Mesendoderm (in vitro differentiated cells): ENCODE measurements at regions not wholly inside any gene's neighbourhood (a gene's known extent, or its start where the extent isn't known, plus 50 kb on each side); places are given as distances from the start of the nearest gene placed in this dataset.

Experiments used
- DNase-seq: peaks from one replicate; pipeline ENCODE4 v3.0.0; 2013
- H2AK5ac ChIP-seq: 2 replicates; pipeline ENCODE4 v1.6.1; 2013; ENCODE audit warnings: low read length, inconsistent platforms
- H2BK120ac ChIP-seq: 2 replicates; pipeline ENCODE4 v1.6.1; 2013; ENCODE audit warnings: low read depth, mild to moderate bottlenecking, low read length, moderate library complexity, mixed read lengths
- H2BK15ac ChIP-seq: replicated peaks from 2 replicates; pipeline ENCODE4 v1.6.1; 2013; ENCODE audit warnings: low read depth, mild to moderate bottlenecking, moderate library complexity
- H2BK5ac ChIP-seq: 2 replicates; pipeline ENCODE4 v1.6.1; 2013; ENCODE audit warnings: low read length, inconsistent platforms
- H3K18ac ChIP-seq: 2 replicates; pipeline ENCODE4 v1.6.1; 2013; ENCODE audit warnings: mild to moderate bottlenecking, low read length, mixed read lengths
- H3K23ac ChIP-seq: one replicate; pipeline ENCODE4 v1.6.1; 2013; ENCODE audit warnings: low read length
- H3K27ac ChIP-seq: 2 replicates; pipeline ENCODE4 v1.5.1; 2013; ENCODE audit warnings: low read depth, mild to moderate bottlenecking, inconsistent platforms, low read length, moderate library complexity
- H3K27me3 ChIP-seq: 2 replicates; pipeline ENCODE4 v1.6.1; 2013; ENCODE audit warnings: low read length, control low read depth, mild to moderate bottlenecking, inconsistent platforms; ENCODE audit not compliant: insufficient read depth, poor library complexity
- H3K36me3 ChIP-seq: 2 replicates; pipeline ENCODE4 v1.6.1; 2013; ENCODE audit warnings: low read length, inconsistent platforms; ENCODE audit not compliant: control insufficient read depth, insufficient read depth
- H3K4ac ChIP-seq: one replicate; pipeline ENCODE4 v1.6.1; 2013; ENCODE audit warnings: low read depth, mild to moderate bottlenecking, low read length, moderate library complexity
- H3K4me1 ChIP-seq: 2 replicates; pipeline ENCODE4 v1.6.1; 2013; ENCODE audit warnings: low read depth, low read length, inconsistent platforms; ENCODE audit not compliant: control insufficient read depth
- H3K4me2 ChIP-seq: 2 replicates; pipeline ENCODE4 v1.6.1; 2013; ENCODE audit warnings: low read length
- H3K4me3 ChIP-seq: 2 replicates; pipeline ENCODE4 v1.5.1; 2013; ENCODE audit warnings: mild to moderate bottlenecking, low read length
- H3K56ac ChIP-seq: one replicate; pipeline ENCODE4 v1.6.1; 2013; ENCODE audit warnings: low read length
- H3K79me1 ChIP-seq: 2 replicates; pipeline ENCODE4 v1.6.1; 2013; ENCODE audit warnings: low read length, inconsistent platforms
- H3K79me2 ChIP-seq: 2 replicates; pipeline ENCODE4 v1.6.1; 2013; ENCODE audit warnings: mild to moderate bottlenecking, low read length; ENCODE audit not compliant: control insufficient read depth, insufficient read depth
- H3K9ac ChIP-seq: 2 replicates; pipeline ENCODE4 v1.6.1; 2013; ENCODE audit warnings: low read length, inconsistent platforms
- H4K5ac ChIP-seq: one replicate; pipeline ENCODE4 v1.6.1; 2013; ENCODE audit warnings: low read length
- H4K8ac ChIP-seq: one replicate; pipeline ENCODE4 v1.6.1; 2013; ENCODE audit warnings: low read depth, mild to moderate bottlenecking, control low read depth, low read length, moderate library complexity
- WGBS: extraction: QIAGEN DNeasy Blood & Tissue Kit; methylation state at CpG from one replicate; pipeline ENCODE4 v1.1.7; 2013; ENCODE audit warnings: low lambda C conversion rate, missing lambda C conversion rate; ENCODE audit not compliant: insufficient coverage; ENCODE audit errors: extremely low coverage; 5-methylcytosine and 5-hydroxymethylcytosine counted together

DNA sequence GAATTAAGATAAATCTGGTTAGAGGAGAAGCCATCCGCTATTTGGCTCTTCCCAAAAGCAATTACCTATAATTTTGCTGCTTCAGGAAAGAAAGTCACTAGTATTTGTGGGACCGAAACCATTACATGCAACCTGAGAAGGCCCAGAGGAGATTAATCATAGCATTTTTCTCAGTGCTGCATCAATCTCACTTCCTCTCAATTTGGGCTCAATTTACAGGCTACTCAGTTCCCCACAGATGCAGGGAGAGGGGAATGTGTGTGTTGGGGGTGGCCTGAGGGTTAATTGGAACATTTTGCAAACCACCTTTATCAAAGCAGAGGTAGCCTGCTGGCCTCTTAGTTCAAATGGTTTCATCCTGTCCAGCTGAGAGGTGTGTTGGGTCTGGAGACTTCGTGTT, 394.7 kb upstream of the ASIC2 start:
- H4K8ac ChIP-seq, result no peak overlapping the region
- H3K4ac ChIP-seq, result no peak overlapping the region
- no peaks in the 10 kb centered on the region for H3K4me1 ChIP-seq
- no CpG with 5 or more reads among the region's 3 CpGs for WGBS
- H3K56ac ChIP-seq, result no peak overlapping the region
- no peak overlapping the region for H3K4me3 ChIP-seq
- H3K9ac ChIP-seq, result no peak overlapping the region
- H2BK15ac ChIP-seq, result no peak overlapping the region
- no peak overlapping the region for H2BK5ac ChIP-seq
- no peak for DNase-seq
- H2BK120ac ChIP-seq, result no peak overlapping the region
- no peaks in the 10 kb centered on the region for H3K27me3 ChIP-seq
- H4K5ac ChIP-seq, result no peak overlapping the region
- H3K27ac ChIP-seq, result no peak overlapping the region
- H3K4me2 ChIP-seq, result no peak overlapping the region
- no peaks in the 10 kb centered on the region for H3K79me1 ChIP-seq
- no peaks in the 10 kb centered on the region for H3K79me2 ChIP-seq
- no peak overlapping the region for H3K23ac ChIP-seq
- no peak overlapping the region for H3K18ac ChIP-seq
- H3K36me3 ChIP-seq, result no peaks in the 10 kb centered on the region
- no peak overlapping the region for H2AK5ac ChIP-seq

DNA sequence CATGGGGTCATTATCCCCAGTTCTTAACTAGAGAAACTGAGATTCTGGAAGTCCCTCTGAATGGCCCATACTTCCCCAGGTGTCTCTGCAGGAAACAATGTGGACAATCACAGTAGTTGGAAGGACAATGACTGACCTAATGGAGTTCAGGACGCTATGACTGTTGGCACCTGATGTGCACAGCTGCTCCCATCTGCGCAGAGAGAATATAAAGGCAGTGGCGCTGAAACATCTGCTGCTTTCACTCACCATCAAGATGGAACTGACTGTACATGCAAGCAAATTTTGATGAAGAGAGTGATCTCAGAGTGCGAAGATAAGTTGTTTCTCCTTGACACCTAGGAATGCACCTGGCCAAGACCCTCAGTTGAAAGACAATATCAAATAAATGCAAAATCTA, 395.7 kb upstream of the ASIC2 start:
- no peak overlapping the region for H4K8ac ChIP-seq
- H2BK5ac ChIP-seq, result no peak overlapping the region
- H3K18ac ChIP-seq, result no peak overlapping the region
- no peak overlapping the region for H3K27ac ChIP-seq
- no peak overlapping the region for H4K5ac ChIP-seq
- no peak overlapping the region for H3K4ac ChIP-seq
- no peaks in the 10 kb centered on the region for H3K36me3 ChIP-seq
- H3K4me1 ChIP-seq, result no peaks in the 10 kb centered on the region
- H3K4me2 ChIP-seq, result no peak overlapping the region
- H3K56ac ChIP-seq, result no peak overlapping the region
- no peak overlapping the region for H3K4me3 ChIP-seq
- no peak for DNase-seq
- H2BK120ac ChIP-seq, result no peak overlapping the region
- WGBS, result no CpG with 5 or more reads among the region's 4 CpGs
- H3K79me2 ChIP-seq, result no peaks in the 10 kb centered on the region
- no peak overlapping the region for H2BK15ac ChIP-seq
- no peak overlapping the region for H3K23ac ChIP-seq
- H3K79me1 ChIP-seq, result no peaks in the 10 kb centered on the region
- H2AK5ac ChIP-seq, result no peak overlapping the region
- H3K9ac ChIP-seq, result no peak overlapping the region
- H3K27me3 ChIP-seq, result no peaks in the 10 kb centered on the region

DNA sequence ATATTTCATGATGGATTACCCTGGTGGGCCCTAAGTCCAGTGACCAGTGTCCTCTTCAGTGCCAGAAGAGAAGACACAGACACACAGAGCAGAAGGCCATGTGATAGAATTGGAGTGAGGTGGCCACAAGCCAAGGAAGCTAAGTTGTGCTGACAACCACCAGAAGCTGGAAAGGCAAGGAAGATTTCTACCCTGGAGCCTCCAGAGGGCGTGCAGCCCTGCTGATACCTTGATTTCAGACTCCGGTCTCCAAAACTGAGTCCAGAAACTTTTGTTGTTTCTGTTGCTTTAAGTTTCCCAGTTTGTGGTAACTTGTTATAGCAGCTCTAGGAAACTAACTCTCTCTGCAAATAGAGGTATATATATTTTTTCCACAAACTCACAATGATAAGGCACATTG, 396.6 kb upstream of the ASIC2 start:
- Histone ChIP-seq H3K9ac (no peak overlapping the region), H3K79me2 (no peaks in the 10 kb centered on the region), H2BK5ac (no peak overlapping the region), H3K56ac (no peak overlapping the region), H3K4me2 (no peak overlapping the region), H4K5ac (no peak overlapping the region), H2BK15ac (no peak overlapping the region), H3K18ac (no peak overlapping the region), H3K4me1 (no peaks in the 10 kb centered on the region), H3K4me3 (no peak overlapping the region), H3K23ac (no peak overlapping the region), H4K8ac (no peak overlapping the region), H3K27ac (no peak overlapping the region), H3K4ac (no peak overlapping the region), H2AK5ac (no peak overlapping the region), H3K36me3 (no peaks in the 10 kb centered on the region), H3K79me1 (no peaks in the 10 kb centered on the region), H3K27me3 (no peaks in the 10 kb centered on the region), H2BK120ac (no peak overlapping the region)
- no CpG with 5 or more reads among the region's 2 CpGs for WGBS
- DNase-seq, result no peak

DNA sequence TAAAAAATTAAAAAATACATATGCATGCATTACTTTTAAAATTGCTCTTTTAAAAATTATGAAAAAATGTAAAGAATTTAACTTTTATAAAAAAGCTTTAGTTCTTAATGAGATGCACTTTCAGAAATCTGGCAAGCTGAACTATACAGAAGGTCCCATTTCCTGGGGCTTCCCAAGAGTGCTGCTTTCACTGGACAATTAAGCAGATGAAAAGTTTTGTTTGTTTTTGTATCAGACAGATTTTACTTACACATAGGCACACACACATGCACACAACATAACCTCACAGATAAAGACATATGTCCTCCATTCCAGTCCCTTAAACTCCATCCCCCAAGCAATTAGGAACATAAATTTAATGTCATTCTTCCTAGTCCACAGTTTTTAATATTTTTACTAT, 402.3 kb upstream of the ASIC2 start:
- H3K18ac ChIP-seq, result no peak overlapping the region
- H3K4ac ChIP-seq, result no peak overlapping the region
- H2AK5ac ChIP-seq, result no peak overlapping the region
- H2BK15ac ChIP-seq, result no peak overlapping the region
- H2BK120ac ChIP-seq, result no peak overlapping the region
- H3K9ac ChIP-seq, result no peak overlapping the region
- no peaks in the 10 kb centered on the region for H3K27me3 ChIP-seq
- H3K36me3 ChIP-seq, result no peaks in the 10 kb centered on the region
- H3K4me2 ChIP-seq, result no peak overlapping the region
- no peak overlapping the region for H4K5ac ChIP-seq
- no peak for DNase-seq
- no peak overlapping the region for H2BK5ac ChIP-seq
- no peaks in the 10 kb centered on the region for H3K4me1 ChIP-seq
- no peaks in the 10 kb centered on the region for H3K79me2 ChIP-seq
- no peak overlapping the region for H3K4me3 ChIP-seq
- H3K79me1 ChIP-seq, result no peaks in the 10 kb centered on the region
- H3K23ac ChIP-seq, result no peak overlapping the region
- H3K27ac ChIP-seq, result no peak overlapping the region
- no peak overlapping the region for H3K56ac ChIP-seq
- H4K8ac ChIP-seq, result no peak overlapping the region

DNA sequence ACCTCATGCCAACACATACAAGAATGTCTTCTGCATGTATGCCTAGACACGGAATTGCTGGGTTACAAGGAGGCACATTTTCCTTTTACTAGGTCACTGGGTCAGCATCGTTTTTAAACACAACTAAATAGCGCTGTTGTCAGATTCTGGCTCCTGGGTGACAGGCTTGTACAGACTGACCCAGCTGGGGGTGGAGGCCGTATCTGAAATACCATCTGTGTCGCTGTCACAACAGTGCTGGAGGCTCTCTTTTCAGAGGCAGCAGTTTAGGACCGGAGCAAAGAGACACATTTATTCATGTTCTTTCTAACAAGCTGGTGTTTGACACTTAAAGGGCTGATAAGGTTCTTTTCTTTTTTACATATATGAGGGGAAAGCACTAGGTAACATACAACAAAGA, 403.0 kb upstream of the ASIC2 start:
- H2BK15ac ChIP-seq, result no peak overlapping the region
- H4K8ac ChIP-seq, result no peak overlapping the region
- no peak overlapping the region for H4K5ac ChIP-seq
- H3K27me3 ChIP-seq, result no peaks in the 10 kb centered on the region
- H2AK5ac ChIP-seq, result no peak overlapping the region
- DNase-seq, result no peak
- no peak overlapping the region for H2BK5ac ChIP-seq
- H3K23ac ChIP-seq, result no peak overlapping the region
- H3K36me3 ChIP-seq, result no peaks in the 10 kb centered on the region
- no peaks in the 10 kb centered on the region for H3K4me1 ChIP-seq
- no peaks in the 10 kb centered on the region for H3K79me1 ChIP-seq
- no peak overlapping the region for H3K4me2 ChIP-seq
- no peak overlapping the region for H3K27ac ChIP-seq
- H3K79me2 ChIP-seq, result no peaks in the 10 kb centered on the region
- WGBS, result no CpG with 5 or more reads among the region's 6 CpGs
- no peak overlapping the region for H3K4ac ChIP-seq
- H3K4me3 ChIP-seq, result no peak overlapping the region
- H3K9ac ChIP-seq, result no peak overlapping the region
- no peak overlapping the region for H3K18ac ChIP-seq
- H2BK120ac ChIP-seq, result no peak overlapping the region
- H3K56ac ChIP-seq, result no peak overlapping the region

DNA sequence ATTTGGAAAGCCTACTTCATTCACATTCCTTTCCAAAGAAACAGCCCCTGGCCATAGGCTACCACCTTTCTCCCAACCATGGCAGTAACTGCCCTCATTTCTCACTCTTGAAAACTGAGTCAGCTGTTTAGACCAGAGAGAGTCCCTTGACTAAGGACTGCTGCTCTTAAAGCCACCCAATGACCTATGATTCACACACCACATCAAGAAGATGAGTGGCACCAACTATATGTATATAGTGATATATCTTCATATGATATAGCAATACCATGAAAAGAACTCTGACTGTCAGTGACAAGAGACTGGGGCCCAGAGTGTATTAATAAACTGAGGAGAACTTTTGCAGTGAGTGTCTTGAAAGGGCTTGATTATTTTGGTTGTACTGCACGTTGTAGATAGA, 404.5 kb upstream of the ASIC2 start:
- no peak overlapping the region for H3K23ac ChIP-seq
- WGBS, result no CpG with 5 or more reads among the region's 1 CpG
- H2BK15ac ChIP-seq, result no peak overlapping the region
- H3K36me3 ChIP-seq, result no peaks in the 10 kb centered on the region
- H4K5ac ChIP-seq, result no peak overlapping the region
- no peak overlapping the region for H3K9ac ChIP-seq
- no peaks in the 10 kb centered on the region for H3K79me2 ChIP-seq
- no peak for DNase-seq
- H3K4me3 ChIP-seq, result no peak overlapping the region
- H2BK120ac ChIP-seq, result no peak overlapping the region
- no peak overlapping the region for H3K4ac ChIP-seq
- no peaks in the 10 kb centered on the region for H3K27me3 ChIP-seq
- no peak overlapping the region for H2AK5ac ChIP-seq
- H3K4me2 ChIP-seq, result no peak overlapping the region
- H3K56ac ChIP-seq, result no peak overlapping the region
- no peaks in the 10 kb centered on the region for H3K4me1 ChIP-seq
- no peak overlapping the region for H4K8ac ChIP-seq
- H3K79me1 ChIP-seq, result no peaks in the 10 kb centered on the region
- no peak overlapping the region for H3K27ac ChIP-seq
- no peak overlapping the region for H3K18ac ChIP-seq
- no peak overlapping the region for H2BK5ac ChIP-seq
